ENCODE measurements at regions not wholly inside any gene's neighbourhood (a gene's known extent, or its start where the extent isn't known, plus 50 kb on each side); places are given as distances from the start of the nearest gene placed in this dataset.
"Not testable (repeated sequence)": the region's sequence is repeated elsewhere in the genome, so short reads cannot be mapped to it uniquely, and the experiment has no call there.

GRCh38 chr20:47897461-47897860 lies 112.2 kb upstream of the SULF2 start:
- TF ChIP-seq CTCF (IDR thresholded peaks at IDR 0.05; ENCODE audit: low read depth, low read length, missing control alignments), result no peak
- no peak overlapping the region for H3K4me3 ChIP-seq (ENCODE audit: low read depth, low read length)
- no peak for DNase-seq (ENCODE audit: low read depth)

GRCh38 chr20:47892681-47893080 lies 107.4 kb upstream of the SULF2 start:
- DNase-seq (ENCODE audit: low read depth); H3K4me3 ChIP-seq (ENCODE audit: low read depth, low read length): not testable (repeated sequence)

- DNase-seq (ENCODE audit: low read depth); H3K4me3 ChIP-seq (ENCODE audit: low read depth, low read length): not testable (repeated sequence)
Measured at GRCh38 chr20:47890708-47891107, 105.4 kb upstream of the SULF2 start.

GRCh38 chr20:47889751-47890150 lies 104.5 kb upstream of the SULF2 start:
- not testable (repeated sequence) for DNase-seq (ENCODE audit: low read depth); H3K4me3 ChIP-seq (ENCODE audit: low read depth, low read length)

- no peak for TF ChIP-seq CTCF (IDR thresholded peaks at IDR 0.05; ENCODE audit: low read depth, low read length, missing control alignments)
- DNase-seq (ENCODE audit: low read depth), result no peak
- no peak overlapping the region for H3K4me3 ChIP-seq (ENCODE audit: low read depth, low read length)
Measured at GRCh38 chr20:47888351-47888750, 103.1 kb upstream of the SULF2 start.

- no peak for DNase-seq (ENCODE audit: low read depth)
- no peak overlapping the region for H3K4me3 ChIP-seq (ENCODE audit: low read depth, low read length)
- no peak for TF ChIP-seq CTCF (IDR thresholded peaks at IDR 0.05; ENCODE audit: low read depth, low read length, missing control alignments)
Measured at GRCh38 chr20:47887477-47888080, 102.3 kb upstream of the SULF2 start.

- DNase-seq (ENCODE audit: low read depth), result no peak
- TF ChIP-seq CTCF (IDR thresholded peaks at IDR 0.05; ENCODE audit: low read depth, low read length, missing control alignments), result no peak
- no peak overlapping the region for H3K4me3 ChIP-seq (ENCODE audit: low read depth, low read length)
Measured at GRCh38 chr20:47887064-47887463, 101.8 kb upstream of the SULF2 start.

GRCh38 chr20:47886454-47887041 lies 101.3 kb upstream of the SULF2 start:
- TF ChIP-seq CTCF (IDR thresholded peaks at IDR 0.05; ENCODE audit: low read depth, low read length, missing control alignments), result no peak
- no peak overlapping the region for H3K4me3 ChIP-seq (ENCODE audit: low read depth, low read length)
- DNase-seq (ENCODE audit: low read depth), result no peak

All from GM12864 (cell line).